Panc1 (cell line): ENCODE measurements at regions not wholly inside any gene's neighbourhood (a gene's known extent, or its start where the extent isn't known, plus 50 kb on each side); places are given as distances from the start of the nearest gene placed in this dataset.

Experiments used
- ATAC-seq: fragments of 200-7000 bp; cut with Tn5 transposase; 2 replicates; pipeline ENCODE4 v1.9.1; 2020; ENCODE audit warnings: mild to moderate bottlenecking, moderate library complexity
- BruUV-seq: library from RNA; stranded (reverse); fragments of 400-500 nt; replicated peaks from 2 replicates; lab custom pipeline; 2021; lab: Mats Ljungman, UMichigan
- CTCF ChIA-PET: fragments of 300-600 bp; sonication (Branson Sonifier 250); formaldehyde crosslinking; loops from one replicate; lab custom pipeline; 2022; ENCODE audit warnings: antibody characterized with exemption; lab: Charles Lee
- POLR2A ChIA-PET: fragments of 300-600 bp; sonication (Branson Sonifier 250); formaldehyde crosslinking; loops from one replicate; lab custom pipeline; 2022; ENCODE audit warnings: antibody characterized with exemption; lab: Charles Lee
- DNase-seq: peaks from one replicate; pipeline ENCODE4 v3.0.0-alpha.2; 2010; ENCODE audit warnings: low read depth, low spot score
- H3K27ac ChIP-seq: 2 replicates; pipeline ENCODE4 v1.5.1; 2011; ENCODE audit warnings: mild to moderate bottlenecking, low read length, inconsistent platforms
- H3K27me3 ChIP-seq: fragments of 200-500 bp; sonication (Bioruptor generic); 2 replicates; pipeline ENCODE4 v1.6.0; 2014; ENCODE audit warnings: low read length, inconsistent platforms; ENCODE audit not compliant: control insufficient read depth, insufficient read depth
- H3K36me3 ChIP-seq: fragments of 200-500 bp; sonication (Bioruptor generic); 2 replicates; pipeline ENCODE4 v1.5.1; 2014; ENCODE audit warnings: inconsistent platforms, mild to moderate bottlenecking, low read length, moderate library complexity; ENCODE audit not compliant: control insufficient read depth, insufficient read depth
- H3K4me1 ChIP-seq: 2 replicates; pipeline ENCODE4 v1.5.1; 2011; ENCODE audit warnings: inconsistent platforms, mild to moderate bottlenecking, low read length, moderate library complexity; ENCODE audit not compliant: control insufficient read depth, insufficient read depth
- H3K4me3 ChIP-seq, 2 experiments: 2 replicates each; pipeline ENCODE4 v1.5.1; 2011 to 2012; ENCODE audit warnings: low read depth in 2 of 2, low read length in 2 of 2, mild to moderate bottlenecking in 2 of 2, inconsistent platforms in 1 of 2, moderate library complexity in 1 of 2
- H3K9me3 ChIP-seq: fragments of 200-500 bp; sonication (Bioruptor generic); 2 replicates; pipeline ENCODE4 v1.5.1; 2014; ENCODE audit warnings: low read depth, mild to moderate bottlenecking, inconsistent platforms, low read length, moderate library complexity; ENCODE audit not compliant: control insufficient read depth, insufficient read depth
- POLR2AphosphoS5 ChIP-seq: IDR thresholded peaks from 2 replicates; pipeline ENCODE4 v1.6.1; 2012; ENCODE audit warnings: mild to moderate bottlenecking, low read depth, low read length, moderate library complexity
- SIN3A ChIP-seq: IDR thresholded peaks from 2 replicates; pipeline ENCODE4 v1.6.1; 2012; ENCODE audit warnings: low read depth, mild to moderate bottlenecking, low read length, moderate library complexity, borderline replicate concordance; ENCODE audit not compliant: insufficient read depth
- TCF7L2 ChIP-seq: IDR thresholded peaks from 2 replicates; pipeline ENCODE4 v1.6.1; 2011; ENCODE audit warnings: mild to moderate bottlenecking, low read depth, low read length, inconsistent platforms
- in situ Hi-C: cut with HindIII; loops from 2 replicates; pipeline ENCODE4 v1.10.0; 2016; ENCODE audit warnings: low sequenced_read_pairs, low pct_unique_long_range_greater_than_20kb
- intact Hi-C: fragments of 100-400 bp; cut with micrococcal nuclease; formaldehyde crosslinking; loops from one replicate; pipeline ENCODE4 v1.10.0; 2022; ENCODE audit not compliant: unreplicated experiment
- TF ChIP-seq, protein P1 (sequence below): fragments of 450-650 bp; IDR thresholded peaks from 2 replicates; pipeline ENCODE4 v1.5.1; 2017; ENCODE audit warnings: mild to moderate bottlenecking
- TF ChIP-seq, protein P2 (sequence below), 2 experiments: IDR thresholded peaks; 2 replicates each; pipeline ENCODE4 v1.6.1; 2011 to 2012; ENCODE audit warnings: low read depth in 2 of 2, control low read depth in 1 of 2, low read length in 1 of 2, mild to moderate bottlenecking in 1 of 2, moderate library complexity in 1 of 2; ENCODE audit not compliant: insufficient read depth in 1 of 2

DNA sequence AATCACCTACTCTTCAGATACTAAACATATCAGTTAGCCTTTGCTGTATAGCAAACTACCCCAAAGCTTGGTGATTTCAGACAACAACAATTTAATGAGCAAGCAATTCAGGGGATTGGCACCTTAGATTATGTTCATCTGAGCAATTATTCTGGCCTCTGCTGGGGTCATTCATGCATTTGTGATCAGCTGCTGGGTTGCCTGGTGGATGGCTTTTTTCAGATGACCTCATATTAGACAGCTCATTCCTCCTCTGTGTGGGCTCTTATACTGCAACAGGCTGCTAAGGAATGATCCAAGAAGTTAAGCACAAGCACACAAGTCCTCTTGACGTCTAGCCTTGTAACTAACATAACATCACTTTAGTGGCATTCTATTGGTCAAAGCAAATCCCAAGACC lies 153.0 kb upstream of the PPP1R2C start:
- no peaks in the 10 kb centered on the region for H3K9me3 ChIP-seq
- TF ChIP-seq TCF7L2 (no peak), POLR2AphosphoS5 (no peak), SIN3A (no peak)
- TF ChIP-seq, protein P1, sequence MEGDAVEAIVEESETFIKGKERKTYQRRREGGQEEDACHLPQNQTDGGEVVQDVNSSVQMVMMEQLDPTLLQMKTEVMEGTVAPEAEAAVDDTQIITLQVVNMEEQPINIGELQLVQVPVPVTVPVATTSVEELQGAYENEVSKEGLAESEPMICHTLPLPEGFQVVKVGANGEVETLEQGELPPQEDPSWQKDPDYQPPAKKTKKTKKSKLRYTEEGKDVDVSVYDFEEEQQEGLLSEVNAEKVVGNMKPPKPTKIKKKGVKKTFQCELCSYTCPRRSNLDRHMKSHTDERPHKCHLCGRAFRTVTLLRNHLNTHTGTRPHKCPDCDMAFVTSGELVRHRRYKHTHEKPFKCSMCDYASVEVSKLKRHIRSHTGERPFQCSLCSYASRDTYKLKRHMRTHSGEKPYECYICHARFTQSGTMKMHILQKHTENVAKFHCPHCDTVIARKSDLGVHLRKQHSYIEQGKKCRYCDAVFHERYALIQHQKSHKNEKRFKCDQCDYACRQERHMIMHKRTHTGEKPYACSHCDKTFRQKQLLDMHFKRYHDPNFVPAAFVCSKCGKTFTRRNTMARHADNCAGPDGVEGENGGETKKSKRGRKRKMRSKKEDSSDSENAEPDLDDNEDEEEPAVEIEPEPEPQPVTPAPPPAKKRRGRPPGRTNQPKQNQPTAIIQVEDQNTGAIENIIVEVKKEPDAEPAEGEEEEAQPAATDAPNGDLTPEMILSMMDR = no peak
- TF ChIP-seq, protein P2, sequence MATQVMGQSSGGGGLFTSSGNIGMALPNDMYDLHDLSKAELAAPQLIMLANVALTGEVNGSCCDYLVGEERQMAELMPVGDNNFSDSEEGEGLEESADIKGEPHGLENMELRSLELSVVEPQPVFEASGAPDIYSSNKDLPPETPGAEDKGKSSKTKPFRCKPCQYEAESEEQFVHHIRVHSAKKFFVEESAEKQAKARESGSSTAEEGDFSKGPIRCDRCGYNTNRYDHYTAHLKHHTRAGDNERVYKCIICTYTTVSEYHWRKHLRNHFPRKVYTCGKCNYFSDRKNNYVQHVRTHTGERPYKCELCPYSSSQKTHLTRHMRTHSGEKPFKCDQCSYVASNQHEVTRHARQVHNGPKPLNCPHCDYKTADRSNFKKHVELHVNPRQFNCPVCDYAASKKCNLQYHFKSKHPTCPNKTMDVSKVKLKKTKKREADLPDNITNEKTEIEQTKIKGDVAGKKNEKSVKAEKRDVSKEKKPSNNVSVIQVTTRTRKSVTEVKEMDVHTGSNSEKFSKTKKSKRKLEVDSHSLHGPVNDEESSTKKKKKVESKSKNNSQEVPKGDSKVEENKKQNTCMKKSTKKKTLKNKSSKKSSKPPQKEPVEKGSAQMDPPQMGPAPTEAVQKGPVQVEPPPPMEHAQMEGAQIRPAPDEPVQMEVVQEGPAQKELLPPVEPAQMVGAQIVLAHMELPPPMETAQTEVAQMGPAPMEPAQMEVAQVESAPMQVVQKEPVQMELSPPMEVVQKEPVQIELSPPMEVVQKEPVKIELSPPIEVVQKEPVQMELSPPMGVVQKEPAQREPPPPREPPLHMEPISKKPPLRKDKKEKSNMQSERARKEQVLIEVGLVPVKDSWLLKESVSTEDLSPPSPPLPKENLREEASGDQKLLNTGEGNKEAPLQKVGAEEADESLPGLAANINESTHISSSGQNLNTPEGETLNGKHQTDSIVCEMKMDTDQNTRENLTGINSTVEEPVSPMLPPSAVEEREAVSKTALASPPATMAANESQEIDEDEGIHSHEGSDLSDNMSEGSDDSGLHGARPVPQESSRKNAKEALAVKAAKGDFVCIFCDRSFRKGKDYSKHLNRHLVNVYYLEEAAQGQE (IDR thresholded peaks at IDR 0.05; ENCODE audit: insufficient read depth in 1 of 2, low read depth in 2 of 2, low read length in 1 of 2) = no peak
- no peak for DNase-seq
- no peak overlapping the region for H3K4me3 ChIP-seq
- no peak for ATAC-seq
- no peak overlapping the region for H3K27ac ChIP-seq
- ChIA-PET POLR2A (no interaction called here), CTCF (no interaction called here)
- in situ Hi-C loops = no loop called here
- no peaks in the 10 kb centered on the region for H3K36me3 ChIP-seq
- intact Hi-C loops = no loop called here
- no TSS peak for BruUV-seq
- no peaks in the 10 kb centered on the region for H3K4me1 ChIP-seq
- no peaks in the 10 kb centered on the region for H3K27me3 ChIP-seq

DNA sequence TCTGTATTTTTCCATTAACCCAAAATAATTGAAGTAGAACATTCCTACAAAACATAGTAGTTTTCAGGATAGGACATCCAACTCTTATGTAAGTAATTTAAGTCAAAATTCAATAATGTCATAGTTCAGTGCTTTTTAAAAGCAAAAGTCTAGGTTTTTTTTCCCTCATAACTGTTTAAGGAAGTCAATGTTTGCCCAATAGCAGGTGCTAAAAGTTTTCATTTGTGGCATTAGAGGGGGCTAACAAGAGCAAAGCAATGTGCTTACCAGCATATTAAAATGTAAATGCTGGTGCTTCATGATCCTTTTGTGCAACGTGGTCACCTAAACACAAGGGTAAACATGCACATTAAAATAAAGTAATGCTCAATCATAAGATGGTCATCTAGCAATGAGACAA lies 155.2 kb upstream of the PPP1R2C start:
- H3K27me3 ChIP-seq = no peaks in the 10 kb centered on the region
- no peak overlapping the region for H3K4me3 ChIP-seq
- in situ Hi-C loops = no loop called here
- intact Hi-C loops = no loop called here
- H3K27ac ChIP-seq = no peak overlapping the region
- ATAC-seq (no peak), DNase-seq (no peak)
- POLR2A ChIA-PET = no interaction called here
- no peaks in the 10 kb centered on the region for H3K4me1 ChIP-seq
- H3K9me3 ChIP-seq = no peaks in the 10 kb centered on the region
- no TSS peak for BruUV-seq
- H3K36me3 ChIP-seq = no peaks in the 10 kb centered on the region
- CTCF ChIA-PET = no interaction called here
- TF ChIP-seq, protein P2 (IDR thresholded peaks at IDR 0.05; ENCODE audit: insufficient read depth in 1 of 2, low read depth in 2 of 2, low read length in 1 of 2) = no peak
- no peak for TF ChIP-seq POLR2AphosphoS5
- TF ChIP-seq SIN3A = no peak
- no peak for TF ChIP-seq TCF7L2
- TF ChIP-seq, protein P1 = no peak
